ENCODE measurements at regions not wholly inside any gene's neighbourhood (a gene's known extent, or its start where the extent isn't known, plus 50 kb on each side); places are given as distances from the start of the nearest gene placed in this dataset.

GRCh38 chr2:184481865-184482264, 116.5 kb upstream of the ZNF804A start:
- DNase-seq, result no peak

GRCh38 chr2:184498936-184499335, 99.4 kb upstream of the ZNF804A start:
- no peak for DNase-seq

- DNase-seq, result no peak
Measured at GRCh38 chr2:184504252-184504651, 94.1 kb upstream of the ZNF804A start.

GRCh38 chr2:184507254-184507653, 91.1 kb upstream of the ZNF804A start:
- DNase-seq, result no peak

GRCh38 chr2:184517402-184517801, 80.9 kb upstream of the ZNF804A start:
- DNase-seq, result no peak

- DNase-seq, result no peak
Measured at GRCh38 chr2:184520441-184520840, 77.9 kb upstream of the ZNF804A start.

GRCh38 chr2:184523732-184524131, 74.6 kb upstream of the ZNF804A start:
- no peak for DNase-seq

GRCh38 chr2:184524551-184525382, 73.6 kb upstream of the ZNF804A start:
- no peak for DNase-seq

GRCh38 chr2:184527058-184527457, 71.3 kb upstream of the ZNF804A start:
- DNase-seq, result no peak

- no peak for DNase-seq
Measured at GRCh38 chr2:184528119-184528518, 70.2 kb upstream of the ZNF804A start.

- no peak for DNase-seq
Measured at GRCh38 chr2:184530239-184530638, 68.1 kb upstream of the ZNF804A start.

- DNase-seq, result no peak
Measured at GRCh38 chr2:184530959-184531358, 67.4 kb upstream of the ZNF804A start.

- no peak for DNase-seq
Measured at GRCh38 chr2:184532551-184532950, 65.8 kb upstream of the ZNF804A start.

GRCh38 chr2:184534986-184535385, 63.3 kb upstream of the ZNF804A start:
- no peak for DNase-seq

GRCh38 chr2:184540246-184540789, 58.0 kb upstream of the ZNF804A start:
- no peak for DNase-seq

GRCh38 chr2:184541591-184541990, 56.7 kb upstream of the ZNF804A start:
- no peak for DNase-seq

GRCh38 chr2:184543832-184544231, 54.5 kb upstream of the ZNF804A start:
- no peak for DNase-seq
